PC-9 (cell line): ENCODE measurements at regions not wholly inside any gene's neighbourhood (a gene's known extent, or its start where the extent isn't known, plus 50 kb on each side); places are given as distances from the start of the nearest gene placed in this dataset.

Source experiments
- BruUV-seq: library from RNA; stranded (reverse); fragments of 400-500 nt; replicated peaks from 2 replicates; lab custom pipeline; 2021; lab: Mats Ljungman, UMichigan
- CTCF ChIA-PET: fragments of 300-600 bp; sonication (Branson Sonifier 250); formaldehyde crosslinking; loops from one replicate; lab custom pipeline; 2022; ENCODE audit warnings: antibody characterized with exemption; lab: Charles Lee
- POLR2A ChIA-PET: fragments of 300-600 bp; sonication (Branson Sonifier 250); formaldehyde crosslinking; loops from one replicate; lab custom pipeline; 2022; ENCODE audit warnings: antibody characterized with exemption; ENCODE audit not compliant: unreplicated experiment; lab: Charles Lee
- DNase-seq, 2 experiments: peaks; one replicate each; pipeline versions ENCODE4 v3.0.0 to v3.0.0-alpha.2; 2015 to 2022; ENCODE audit warnings: mixed read lengths in 1 of 2
- H2AFZ ChIP-seq: fragments of 200-600 bp; sonication (generic); 2 replicates; pipeline ENCODE4 v1.8.1; 2017; ENCODE audit warnings: antibody characterized with exemption
- H3F3A ChIP-seq: fragments of 200-600 bp; sonication (generic); 2 replicates; pipeline ENCODE4 v1.8.1; 2017; ENCODE audit warnings: antibody characterized with exemption, mild to moderate bottlenecking, low read depth; ENCODE audit not compliant: insufficient read depth
- H3K27ac ChIP-seq: fragments of 200-600 bp; sonication (generic); 2 replicates; pipeline ENCODE4 v1.6.1; 2016; ENCODE audit warnings: mixed run types
- H3K27me3 ChIP-seq: fragments of 200-600 bp; sonication (generic); 2 replicates; pipeline ENCODE4 v1.6.1; 2016; ENCODE audit warnings: low read depth, mixed run types; ENCODE audit not compliant: insufficient read depth
- H3K36me3 ChIP-seq: fragments of 200-600 bp; sonication (generic); 2 replicates; pipeline ENCODE4 v1.6.1; 2016; ENCODE audit warnings: low read depth, mixed run types
- H3K4me1 ChIP-seq: fragments of 200-600 bp; sonication (generic); replicated peaks from 2 replicates; pipeline ENCODE4 v1.6.1; 2016; ENCODE audit warnings: mixed run types; ENCODE audit not compliant: insufficient read depth
- H3K4me2 ChIP-seq: fragments of 200-600 bp; sonication (generic); 2 replicates; pipeline ENCODE4 v1.6.1; 2017; ENCODE audit warnings: mixed run types
- H3K4me3 ChIP-seq: fragments of 200-600 bp; sonication (generic); 2 replicates; pipeline ENCODE4 v1.6.1; 2016; ENCODE audit warnings: mixed run types
- H3K79me2 ChIP-seq: fragments of 200-600 bp; sonication (generic); 2 replicates; pipeline ENCODE4 v1.6.1; 2017; ENCODE audit warnings: low read depth, mixed run types
- H3K9me2 ChIP-seq: fragments of 200-600 bp; sonication (generic); 2 replicates; pipeline ENCODE4 v1.8.1; 2017; ENCODE audit warnings: mild to moderate bottlenecking; ENCODE audit not compliant: insufficient read depth
- H3K9me3 ChIP-seq: fragments of 200-600 bp; sonication (generic); 2 replicates; pipeline ENCODE4 v1.8.1; 2016; ENCODE audit warnings: low read depth; ENCODE audit not compliant: insufficient read depth
- H4K20me1 ChIP-seq: fragments of 200-600 bp; sonication (generic); 2 replicates; pipeline ENCODE4 v1.8.1; 2017; ENCODE audit not compliant: insufficient read depth
- CTCF ChIP-seq: fragments of 200-600 bp; sonication (generic); conservative IDR thresholded peaks from 2 replicates; pipeline ENCODE4 v1.6.1; 2017; ENCODE audit warnings: mixed run types, antibody characterized with exemption, mild to moderate bottlenecking, moderate library complexity
- EZH2 ChIP-seq: fragments of 200-600 bp; sonication (generic); IDR thresholded peaks from 2 replicates; pipeline ENCODE4 v1.8.0; 2017; ENCODE audit warnings: antibody characterized with exemption, low read depth
- intact Hi-C: fragments of 100-400 bp; cut with micrococcal nuclease; formaldehyde crosslinking; loops from one replicate; pipeline ENCODE4 v1.10.0; 2022; ENCODE audit not compliant: unreplicated experiment

- Histone ChIP-seq H2AFZ (no peak overlapping the region), H3K4me2 (no peak overlapping the region), H3K4me3 (no peak overlapping the region), H3K9me3 (no peaks in the 10 kb centered on the region), H3K27ac (no peak overlapping the region), H3K79me2 (no peaks in the 10 kb centered on the region), H4K20me1 (no peaks in the 10 kb centered on the region), H3F3A (no peaks in the 10 kb centered on the region), H3K36me3 (no peaks in the 10 kb centered on the region), H3K9me2 (no peaks in the 10 kb centered on the region), H3K4me1 (no peaks in the 10 kb centered on the region), H3K27me3 (no peaks in the 10 kb centered on the region)
- CTCF ChIA-PET = no interaction called here
- TF ChIP-seq EZH2 = no peak
- TF ChIP-seq CTCF = no peak
- POLR2A ChIA-PET = no interaction called here
- no peak for DNase-seq
- no TSS peak for BruUV-seq
- intact Hi-C loops = no loop called here
Observed at GRCh38 chr12:103086471-103086870, 129.0 kb downstream of the ASCL1 start.

- intact Hi-C loops = no loop called here
- no peaks in the 10 kb centered on the region; the same call in 1 of the 2 replicates for H3K9me2 ChIP-seq
- no TSS peak for BruUV-seq
- POLR2A ChIA-PET = no interaction called here
- no peaks in the 10 kb centered on the region for H3K4me1 ChIP-seq
- H3K4me2 ChIP-seq = no peak overlapping the region
- H3K4me3 ChIP-seq = no peak overlapping the region
- no peak overlapping the region for H3K27ac ChIP-seq
- H3K9me3 ChIP-seq = no peaks in the 10 kb centered on the region
- H3K79me2 ChIP-seq = no peaks in the 10 kb centered on the region
- H4K20me1 ChIP-seq = no peaks in the 10 kb centered on the region
- no peaks in the 10 kb centered on the region for H3K27me3 ChIP-seq
- DNase-seq = no peak
- no peaks in the 10 kb centered on the region for H3K36me3 ChIP-seq
- H2AFZ ChIP-seq = no peak overlapping the region
- TF ChIP-seq CTCF = no peak
- no peak for TF ChIP-seq EZH2
- no peaks in the 10 kb centered on the region for H3F3A ChIP-seq
- CTCF ChIA-PET = no interaction called here
Observed at GRCh38 chr12:103093499-103094106, 136.1 kb downstream of the ASCL1 start.

GRCh38 chr12:103097496-103097895 is 140.0 kb downstream of the ASCL1 start:
- no peak for TF ChIP-seq EZH2
- no peak for TF ChIP-seq CTCF
- Histone ChIP-seq H3K79me2 (no peaks in the 10 kb centered on the region), H3K27ac (no peak overlapping the region), H3F3A (no peaks in the 10 kb centered on the region), H3K9me2 (no peaks in the 10 kb centered on the region; the same call in 1 of the 2 replicates), H3K36me3 (no peaks in the 10 kb centered on the region), H3K4me1 (no peaks in the 10 kb centered on the region), H3K4me2 (no peak overlapping the region), H2AFZ (no peak overlapping the region), H3K27me3 (no peaks in the 10 kb centered on the region), H4K20me1 (no peaks in the 10 kb centered on the region), H3K4me3 (no peak overlapping the region), H3K9me3 (no peaks in the 10 kb centered on the region)
- POLR2A ChIA-PET = no interaction called here
- CTCF ChIA-PET = no interaction called here
- BruUV-seq = no TSS peak
- intact Hi-C loops = no loop called here
- DNase-seq = no peak
